ENCODE measurements at regions not wholly inside any gene's neighbourhood (a gene's known extent, or its start where the extent isn't known, plus 50 kb on each side); places are given as distances from the start of the nearest gene placed in this dataset.

- no peaks in the 10 kb centered on the region for H3K79me2 ChIP-seq (ENCODE audit: insufficient read depth)
- H3K9me3 ChIP-seq, result no peaks in the 10 kb centered on the region
- ChIA-PET POLR2A (no interaction called here), CTCF (no interaction called here)
- no peak overlapping the region for H3K4me3 ChIP-seq (ENCODE audit: low read depth in 2 of 2, low read length in 1 of 2)
- TF ChIP-seq CHD2 (IDR thresholded peaks at IDR 0.05; ENCODE audit: low read length, partially characterized antibody) (no peak), RCOR1 (IDR thresholded peaks at IDR 0.05; ENCODE audit: low read length) (no peak), IRF3 (IDR thresholded peaks at IDR 0.05; ENCODE audit: low read depth, low read length) (no peak), RAD21 (IDR thresholded peaks at IDR 0.05; ENCODE audit: low read length) (no peak), YY1 (IDR thresholded peaks at IDR 0.05; ENCODE audit: low read depth) (no peak), USF2 (IDR thresholded peaks at IDR 0.05; ENCODE audit: borderline replicate concordance, low read depth, low read length) (no peak), GATA2 (CRISPR knock-in tag; IDR thresholded peaks at IDR 0.05) (no peak), EP300 (IDR thresholded peaks at IDR 0.05; ENCODE audit: borderline replicate concordance in 1 of 2, low read depth in 1 of 2, low read length in 1 of 2) (no peak), FOXJ3 (CRISPR knock-in tag; IDR thresholded peaks at IDR 0.05) (no peak), CTCF (IDR thresholded peaks at IDR 0.05) (no peak), NFIC (IDR thresholded peaks at IDR 0.05; ENCODE audit: borderline replicate concordance) (no peak), NRF1 (IDR thresholded peaks at IDR 0.05; ENCODE audit: low read depth, low read length) (no peak), EZH2phosphoT487 (IDR thresholded peaks at IDR 0.05; ENCODE audit: borderline replicate concordance, low read depth) (no peak), MAX (IDR thresholded peaks at IDR 0.05; ENCODE audit: low read depth) (no peak), RXRA (IDR thresholded peaks at IDR 0.05; ENCODE audit: borderline replicate concordance, low read depth) (no peak), SIN3A (IDR thresholded peaks at IDR 0.05; ENCODE audit: borderline replicate concordance, low read depth, low read length) (no peak), MXI1 (IDR thresholded peaks at IDR 0.05; ENCODE audit: low read depth, low read length) (no peak), TCF12 (IDR thresholded peaks at IDR 0.05) (no peak), USF1 (IDR thresholded peaks at IDR 0.05; ENCODE audit: borderline replicate concordance, low read depth) (no peak)
- H4K20me1 ChIP-seq (ENCODE audit: insufficient read depth), result no peaks in the 10 kb centered on the region
- H3K27me3 ChIP-seq (ENCODE audit: insufficient read depth), result no peaks in the 10 kb centered on the region
- H3K4me2 ChIP-seq, result no peak overlapping the region
- 88% methylated on average over 4 of the region's 4 CpGs for WGBS (ENCODE audit: low lambda C conversion rate)
- H3K9ac ChIP-seq, result no peak overlapping the region
- peaks cover 2 to 8% of the 10 kb centered on the region in 2 experiments; a peak in 3 of 4 replicates for H3K4me1 ChIP-seq (ENCODE audit: control insufficient read depth in 1 of 2, insufficient read depth in 2 of 2, low read depth in 1 of 2, low read length in 1 of 2)
- no peaks in the 10 kb centered on the region for H3K36me3 ChIP-seq (replicated peaks in 1 of 2; ENCODE audit: control insufficient read depth in 1 of 2, insufficient read depth in 2 of 2, low read length in 1 of 2)
- H3F3A ChIP-seq (replicated peaks; ENCODE audit: insufficient read depth), result peaks cover under 1% of the 10 kb centered on the region
- H3K9me2 ChIP-seq, result no peaks in the 10 kb centered on the region
- DNase-seq, result no peak
- no peak overlapping the region for H3K27ac ChIP-seq (ENCODE audit: low read depth in 2 of 2, low read length in 1 of 2)
- H2AFZ ChIP-seq (ENCODE audit: low read depth), result no peak overlapping the region
Measured at GRCh38 chr6:113406048-113406695, 451.0 kb upstream of the MARCKS start.

All from SK-N-SH (cell line).